BJ (cell line): ENCODE measurements at regions not wholly inside any gene's neighbourhood (a gene's known extent, or its start where the extent isn't known, plus 50 kb on each side); places are given as distances from the start of the nearest gene placed in this dataset.

Experiments
- CTCF ChIA-PET: fragments of 350-600 bp; formaldehyde crosslinking; extraction: SDS; loops from one replicate; lab custom pipeline; 2021; ENCODE audit warnings: antibody characterized with exemption, inconsistent platforms; lab: Yijun Ruan, JAX
- POLR2A ChIA-PET: fragments of 300-600 bp; sonication (Branson Sonifier 250); formaldehyde crosslinking; extraction: SDS; loops from one replicate; lab custom pipeline; 2021; ENCODE audit warnings: antibody characterized with exemption; lab: Charles Lee
- DNase-seq: peaks from one replicate; pipeline ENCODE4 v3.0.0-alpha.2; 2011; ENCODE audit warnings: low read depth
- H3K27me3 ChIP-seq: 2 replicates; pipeline ENCODE4 v1.6.0; 2011; ENCODE audit warnings: low read length; ENCODE audit not compliant: control insufficient read depth, insufficient read depth
- H3K36me3 ChIP-seq: 2 replicates; pipeline ENCODE4 v1.5.1; 2011; ENCODE audit warnings: low read length; ENCODE audit not compliant: control insufficient read depth, insufficient read depth
- H3K4me3 ChIP-seq: 2 replicates; pipeline ENCODE4 v1.5.1; 2011; ENCODE audit warnings: low read depth, mild to moderate bottlenecking, control low read depth, low read length
- TF ChIP-seq, protein P1 (sequence below): IDR thresholded peaks from 2 replicates; pipeline ENCODE4 v1.5.1; 2011; ENCODE audit warnings: low read depth, mild to moderate bottlenecking, control low read depth, inconsistent platforms, low read length, moderate library complexity; ENCODE audit not compliant: insufficient read depth

GRCh38 chr9:26535151-26535550 is 357.5 kb downstream of the CAAP1 start:
- H3K36me3 ChIP-seq, result no peaks in the 10 kb centered on the region
- H3K27me3 ChIP-seq, result no peaks in the 10 kb centered on the region
- POLR2A ChIA-PET, result no interaction called here
- TF ChIP-seq, protein P1, sequence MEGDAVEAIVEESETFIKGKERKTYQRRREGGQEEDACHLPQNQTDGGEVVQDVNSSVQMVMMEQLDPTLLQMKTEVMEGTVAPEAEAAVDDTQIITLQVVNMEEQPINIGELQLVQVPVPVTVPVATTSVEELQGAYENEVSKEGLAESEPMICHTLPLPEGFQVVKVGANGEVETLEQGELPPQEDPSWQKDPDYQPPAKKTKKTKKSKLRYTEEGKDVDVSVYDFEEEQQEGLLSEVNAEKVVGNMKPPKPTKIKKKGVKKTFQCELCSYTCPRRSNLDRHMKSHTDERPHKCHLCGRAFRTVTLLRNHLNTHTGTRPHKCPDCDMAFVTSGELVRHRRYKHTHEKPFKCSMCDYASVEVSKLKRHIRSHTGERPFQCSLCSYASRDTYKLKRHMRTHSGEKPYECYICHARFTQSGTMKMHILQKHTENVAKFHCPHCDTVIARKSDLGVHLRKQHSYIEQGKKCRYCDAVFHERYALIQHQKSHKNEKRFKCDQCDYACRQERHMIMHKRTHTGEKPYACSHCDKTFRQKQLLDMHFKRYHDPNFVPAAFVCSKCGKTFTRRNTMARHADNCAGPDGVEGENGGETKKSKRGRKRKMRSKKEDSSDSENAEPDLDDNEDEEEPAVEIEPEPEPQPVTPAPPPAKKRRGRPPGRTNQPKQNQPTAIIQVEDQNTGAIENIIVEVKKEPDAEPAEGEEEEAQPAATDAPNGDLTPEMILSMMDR, result no peak
- no peak for DNase-seq
- CTCF ChIA-PET, result no interaction called here
- H3K4me3 ChIP-seq, result no peak overlapping the region

DNA sequence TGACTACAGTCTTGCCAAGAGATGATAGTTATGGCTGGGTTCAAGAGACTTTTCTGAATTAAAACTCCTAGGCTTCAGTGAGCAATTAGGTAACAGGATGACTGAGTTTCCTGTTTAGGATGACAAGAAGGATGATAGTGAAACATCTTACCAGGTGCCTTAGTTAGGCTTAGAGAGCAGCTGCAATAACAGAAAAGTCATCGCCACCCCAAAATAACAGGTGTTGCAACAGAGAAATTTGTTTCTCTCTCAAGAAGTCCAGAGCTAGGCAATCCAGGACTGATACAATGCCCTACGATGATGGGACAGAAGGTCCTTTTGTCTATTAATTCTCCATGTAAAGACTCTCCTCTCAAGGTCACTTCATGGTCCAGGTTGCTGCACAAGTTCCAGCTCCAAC is 361.8 kb downstream of the CAAP1 start:
- TF ChIP-seq, protein P1, result no peak
- Histone ChIP-seq H3K4me3 (no peak overlapping the region), H3K27me3 (no peaks in the 10 kb centered on the region), H3K36me3 (no peaks in the 10 kb centered on the region)
- ChIA-PET POLR2A (no interaction called here), CTCF (no interaction called here)
- no peak for DNase-seq

GRCh38 chr9:26527931-26528330 is 364.7 kb downstream of the CAAP1 start:
- DNase-seq, result no peak
- ChIA-PET CTCF (no interaction called here), POLR2A (no interaction called here)
- Histone ChIP-seq H3K27me3 (no peaks in the 10 kb centered on the region), H3K36me3 (no peaks in the 10 kb centered on the region), H3K4me3 (no peak overlapping the region)
- TF ChIP-seq, protein P1, result no peak

GRCh38 chr9:26524267-26524666 is 368.3 kb downstream of the CAAP1 start:
- no peaks in the 10 kb centered on the region for H3K27me3 ChIP-seq
- DNase-seq, result no peak
- H3K4me3 ChIP-seq, result no peak overlapping the region
- ChIA-PET POLR2A (no interaction called here), CTCF (no interaction called here)
- TF ChIP-seq, protein P1, result no peak
- H3K36me3 ChIP-seq, result no peaks in the 10 kb centered on the region

DNA sequence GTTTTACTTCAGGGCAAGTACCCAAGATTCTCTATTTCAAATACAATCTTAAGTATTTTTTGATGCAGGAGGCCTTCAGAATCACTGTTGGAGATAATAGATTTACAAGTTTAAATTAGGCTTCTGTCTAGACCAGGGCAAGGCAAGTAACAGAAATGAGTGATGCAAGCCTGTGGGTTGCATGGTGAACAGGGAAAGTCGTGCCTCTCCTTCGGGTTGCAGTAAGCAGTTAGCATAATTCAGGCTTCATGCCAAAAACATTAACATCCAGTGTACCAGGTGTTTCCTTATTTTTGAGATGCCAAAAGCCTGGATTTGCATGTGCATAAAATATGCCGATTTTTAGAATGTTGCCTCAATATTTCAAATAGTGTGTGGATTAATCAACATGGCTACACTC is 369.0 kb downstream of the CAAP1 start:
- ChIA-PET CTCF (no interaction called here), POLR2A (no interaction called here)
- TF ChIP-seq, protein P1, result no peak
- no peaks in the 10 kb centered on the region for H3K27me3 ChIP-seq
- H3K4me3 ChIP-seq, result no peak overlapping the region
- DNase-seq, result no peak
- no peaks in the 10 kb centered on the region for H3K36me3 ChIP-seq
